Fibroblast of the aortic adventitia (primary cell): ENCODE measurements at regions not wholly inside any gene's neighbourhood (a gene's known extent, or its start where the extent isn't known, plus 50 kb on each side); places are given as distances from the start of the nearest gene placed in this dataset.
"Not testable (repeated sequence)": the region's sequence is repeated elsewhere in the genome, so short reads cannot be mapped to it uniquely, and the experiment has no call there.

ENCODE experiments used
- DNase-seq: peaks from one replicate; pipeline ENCODE4 v3.0.0-alpha.2; 2010; ENCODE audit warnings: low read depth
- H3K4me3 ChIP-seq: 2 replicates; pipeline ENCODE4 v1.5.1; 2011; ENCODE audit warnings: low read depth, mild to moderate bottlenecking, control low read depth, low read length, moderate library complexity
- TF ChIP-seq, protein P1 (sequence below): IDR thresholded peaks from 2 replicates; pipeline ENCODE4 v1.5.1; 2011; ENCODE audit warnings: mild to moderate bottlenecking, low read length, control low read depth, inconsistent platforms; ENCODE audit not compliant: insufficient read depth

DNA sequence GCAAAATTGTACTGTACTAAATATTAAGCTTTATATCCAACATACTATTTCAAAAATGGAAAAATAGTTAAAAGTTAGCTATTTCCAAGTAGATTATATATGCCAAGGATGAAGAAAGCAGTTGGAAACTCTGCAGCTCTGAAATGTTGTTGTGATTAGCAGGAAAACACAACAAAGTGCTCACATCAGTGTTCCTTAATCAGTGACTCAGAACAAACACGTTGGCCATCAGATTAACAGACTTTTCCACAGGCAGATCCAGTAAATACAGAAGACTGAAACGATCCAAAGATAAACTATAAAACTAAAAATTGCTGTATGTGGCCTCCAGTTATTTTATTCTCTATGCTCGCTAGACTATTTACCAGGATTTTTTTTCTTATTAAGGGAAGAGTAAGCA is 99.6 kb upstream of the SEMA3D start:
- no peak overlapping the region for H3K4me3 ChIP-seq
- TF ChIP-seq, protein P1, sequence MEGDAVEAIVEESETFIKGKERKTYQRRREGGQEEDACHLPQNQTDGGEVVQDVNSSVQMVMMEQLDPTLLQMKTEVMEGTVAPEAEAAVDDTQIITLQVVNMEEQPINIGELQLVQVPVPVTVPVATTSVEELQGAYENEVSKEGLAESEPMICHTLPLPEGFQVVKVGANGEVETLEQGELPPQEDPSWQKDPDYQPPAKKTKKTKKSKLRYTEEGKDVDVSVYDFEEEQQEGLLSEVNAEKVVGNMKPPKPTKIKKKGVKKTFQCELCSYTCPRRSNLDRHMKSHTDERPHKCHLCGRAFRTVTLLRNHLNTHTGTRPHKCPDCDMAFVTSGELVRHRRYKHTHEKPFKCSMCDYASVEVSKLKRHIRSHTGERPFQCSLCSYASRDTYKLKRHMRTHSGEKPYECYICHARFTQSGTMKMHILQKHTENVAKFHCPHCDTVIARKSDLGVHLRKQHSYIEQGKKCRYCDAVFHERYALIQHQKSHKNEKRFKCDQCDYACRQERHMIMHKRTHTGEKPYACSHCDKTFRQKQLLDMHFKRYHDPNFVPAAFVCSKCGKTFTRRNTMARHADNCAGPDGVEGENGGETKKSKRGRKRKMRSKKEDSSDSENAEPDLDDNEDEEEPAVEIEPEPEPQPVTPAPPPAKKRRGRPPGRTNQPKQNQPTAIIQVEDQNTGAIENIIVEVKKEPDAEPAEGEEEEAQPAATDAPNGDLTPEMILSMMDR, result no peak
- DNase-seq, result peak; percentile 2

DNA sequence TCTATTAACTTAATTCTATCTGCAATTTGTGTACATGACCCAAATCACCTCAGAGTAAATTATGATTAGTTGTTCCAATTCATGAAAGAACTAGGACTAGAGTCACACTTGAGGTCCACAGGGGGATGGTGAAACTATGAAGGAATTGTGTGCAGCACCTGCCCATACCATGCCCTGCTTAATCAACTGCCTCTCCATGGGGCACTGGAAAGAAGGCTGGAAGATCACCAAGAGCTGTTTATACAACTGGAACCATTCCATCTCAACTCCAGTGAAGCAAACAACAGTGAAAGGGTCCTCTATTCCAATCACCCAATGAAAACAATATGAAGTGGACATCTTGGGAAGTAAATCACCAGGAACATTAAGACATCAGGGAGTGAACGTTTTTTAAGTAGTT is 98.7 kb upstream of the SEMA3D start:
- TF ChIP-seq, protein P1, result no peak
- no peak for DNase-seq

DNA sequence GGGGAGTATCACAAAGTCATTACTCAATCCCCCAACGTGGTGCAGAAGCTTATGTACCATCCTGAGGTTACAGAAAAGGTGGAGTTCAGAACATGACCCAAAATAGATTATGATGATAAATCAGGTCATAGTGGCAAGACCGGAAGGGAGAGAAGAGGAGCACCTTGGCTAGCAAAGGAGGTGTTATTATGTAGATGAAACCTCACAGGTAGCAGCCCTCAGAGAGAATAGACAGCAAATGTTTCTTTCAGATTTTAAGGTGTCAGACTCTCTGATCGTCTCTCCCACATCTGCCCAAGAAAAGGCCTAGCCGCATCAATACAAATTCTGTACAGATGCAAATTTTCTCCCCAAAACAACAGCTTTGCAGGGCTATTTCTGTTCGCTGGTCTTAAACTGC is 88.3 kb upstream of the SEMA3D start:
- TF ChIP-seq, protein P1, result no peak
- DNase-seq, result no peak

More for the DNA sequence above, 98.7 kb upstream of the SEMA3D start:
- no peak overlapping the region for H3K4me3 ChIP-seq

GRCh38 chr7:85274454-85274853 is 87.6 kb upstream of the SEMA3D start:
- TF ChIP-seq, protein P1, result no peak
- no peak overlapping the region for H3K4me3 ChIP-seq
- no peak for DNase-seq

More for the DNA sequence above, 88.3 kb upstream of the SEMA3D start:
- no peak overlapping the region for H3K4me3 ChIP-seq

- DNase-seq, result no peak
- TF ChIP-seq, protein P1, result no peak
- no peak overlapping the region for H3K4me3 ChIP-seq
Observed at GRCh38 chr7:85262891-85263290, 76.0 kb upstream of the SEMA3D start.

DNA sequence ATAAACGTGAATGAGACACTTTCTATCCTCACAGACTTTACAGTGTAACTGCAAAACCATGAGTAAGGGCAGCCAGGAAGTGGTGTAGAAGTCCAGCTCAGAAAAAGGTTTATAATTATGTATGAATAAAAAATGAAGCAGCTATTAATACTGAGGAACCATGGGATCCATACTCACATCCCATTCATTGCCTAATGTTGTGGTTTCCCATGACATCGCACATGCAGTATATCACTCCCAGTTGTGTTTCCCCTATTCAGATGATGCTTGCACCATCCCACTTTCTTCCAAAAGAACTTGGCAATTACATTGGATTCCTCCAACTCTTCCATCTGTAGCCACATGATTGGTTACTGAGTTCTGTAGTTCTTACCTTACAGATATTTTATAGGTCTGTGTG is 74.5 kb upstream of the SEMA3D start:
- peak; percentile 2 for DNase-seq
- TF ChIP-seq, protein P1, result no peak
- H3K4me3 ChIP-seq, result no peak overlapping the region

- DNase-seq, H3K4me3 ChIP-seq: not testable (repeated sequence)
Observed at GRCh38 chr7:85249787-85250186, 62.9 kb upstream of the SEMA3D start.
